ENCODE measurements at regions not wholly inside any gene's neighbourhood (a gene's known extent, or its start where the extent isn't known, plus 50 kb on each side); places are given as distances from the start of the nearest gene placed in this dataset.

- DNase-seq (ENCODE audit: low spot score) (no peak), ATAC-seq (no peak)
- intact Hi-C loops (cut with DNase I) = loop anchor here (10.0 kb wide), 1 partner anchor 246 kb away; no protein-coding TSS in a partner anchor
Measured at GRCh38 chr2:121098556-121098955, 186.4 kb downstream of the TFCP2L1 start.

- ATAC-seq (no peak), DNase-seq (ENCODE audit: low spot score) (no peak)
- intact Hi-C loops (cut with DNase I) = loop anchor here (10.0 kb wide), 1 partner anchor 245 kb away; no protein-coding TSS in a partner anchor
Measured at GRCh38 chr2:121099329-121100290, 185.4 kb downstream of the TFCP2L1 start.

- intact Hi-C loops (cut with DNase I) = no loop called here
- no peak for DNase-seq (ENCODE audit: low spot score)
- no peak for ATAC-seq
Measured at GRCh38 chr2:121101093-121101715, 183.8 kb downstream of the TFCP2L1 start.

GRCh38 chr2:121102941-121103340, 182.1 kb downstream of the TFCP2L1 start:
- ATAC-seq (no peak), DNase-seq (ENCODE audit: low spot score) (no peak)
- intact Hi-C loops (cut with DNase I) = no loop called here

GRCh38 chr2:121103960-121104359, 181.0 kb downstream of the TFCP2L1 start:
- intact Hi-C loops (cut with DNase I) = no loop called here
- no peak for ATAC-seq
- no peak for DNase-seq (ENCODE audit: low spot score)

- no peak for DNase-seq (ENCODE audit: low spot score)
- intact Hi-C loops (cut with DNase I) = no loop called here
- no peak for ATAC-seq
Measured at GRCh38 chr2:121104721-121105141, 180.3 kb downstream of the TFCP2L1 start.

GRCh38 chr2:121110924-121111323, 174.1 kb downstream of the TFCP2L1 start:
- intact Hi-C loops (cut with DNase I) = no loop called here
- ATAC-seq (no peak), DNase-seq (ENCODE audit: low spot score) (no peak)

GRCh38 chr2:121118951-121119350, 166.1 kb downstream of the TFCP2L1 start:
- no peak for ATAC-seq
- intact Hi-C loops (cut with DNase I) = loop anchor here (1.0 kb wide), 1 partner anchor 32 kb away; no protein-coding TSS in a partner anchor

GRCh38 chr2:121120411-121120810, 164.6 kb downstream of the TFCP2L1 start:
- intact Hi-C loops (cut with DNase I) = no loop called here
- ATAC-seq (no peak), DNase-seq (ENCODE audit: low spot score) (no peak)

More at GRCh38 chr2:121118951-121119350, 166.1 kb downstream of the TFCP2L1 start:
- no peak for DNase-seq (ENCODE audit: low spot score)

- intact Hi-C loops (cut with DNase I) = no loop called here
Measured at GRCh38 chr2:121120991-121121390, 164.0 kb downstream of the TFCP2L1 start.

GRCh38 chr2:121121661-121122060, 163.3 kb downstream of the TFCP2L1 start:
- ATAC-seq (no peak), DNase-seq (ENCODE audit: low spot score) (no peak)
- intact Hi-C loops (cut with DNase I) = no loop called here

More at GRCh38 chr2:121120991-121121390, 164.0 kb downstream of the TFCP2L1 start:
- DNase-seq (ENCODE audit: low spot score) = no peak
- ATAC-seq = no peak

GRCh38 chr2:121123268-121123667, 161.7 kb downstream of the TFCP2L1 start:
- DNase-seq (ENCODE audit: low spot score) (no peak), ATAC-seq (no peak)
- intact Hi-C loops (cut with DNase I) = no loop called here

GRCh38 chr2:121124330-121124729, 160.7 kb downstream of the TFCP2L1 start:
- no peak for ATAC-seq
- DNase-seq (ENCODE audit: low spot score) = no peak
- intact Hi-C loops (cut with DNase I) = no loop called here

- intact Hi-C loops (cut with DNase I) = no loop called here
- DNase-seq (ENCODE audit: low spot score) = no peak
- ATAC-seq = no peak
Measured at GRCh38 chr2:121125350-121125749, 159.7 kb downstream of the TFCP2L1 start.

GRCh38 chr2:121128741-121129659, 156.0 kb downstream of the TFCP2L1 start:
- ATAC-seq (no peak), DNase-seq (ENCODE audit: low spot score) (no peak)
- intact Hi-C loops (cut with DNase I) = no loop called here

- DNase-seq (ENCODE audit: low spot score) = no peak
- no peak for ATAC-seq
- intact Hi-C loops (cut with DNase I) = no loop called here
Measured at GRCh38 chr2:121129692-121130091, 155.3 kb downstream of the TFCP2L1 start.

- DNase-seq (ENCODE audit: low spot score) (no peak), ATAC-seq (no peak)
- intact Hi-C loops (cut with DNase I) = no loop called here
Measured at GRCh38 chr2:121130301-121130850, 154.6 kb downstream of the TFCP2L1 start.

GRCh38 chr2:121131375-121131774, 153.6 kb downstream of the TFCP2L1 start:
- intact Hi-C loops (cut with DNase I) = no loop called here
- ATAC-seq (no peak), DNase-seq (ENCODE audit: low spot score) (no peak)

All from sciatic nerve (tissue), 2 donors.